22Rv1 (cell line): ENCODE measurements at regions not wholly inside any gene's neighbourhood (a gene's known extent, or its start where the extent isn't known, plus 50 kb on each side); places are given as distances from the start of the nearest gene placed in this dataset.

Experiments used
- H3K27ac ChIP-seq: fragments of 450-650 bp; 2 replicates; pipeline ENCODE4 v1.5.1; 2017
- ZFX ChIP-seq: fragments of 450-650 bp; IDR thresholded peaks from 2 replicates; pipeline ENCODE4 v1.6.1; 2017; ENCODE audit warnings: antibody characterized with exemption, borderline replicate concordance
- TF ChIP-seq, protein P1 (sequence below): fragments of 450-650 bp; IDR thresholded peaks from 2 replicates; pipeline ENCODE4 v1.5.1; 2017; ENCODE audit warnings: mild to moderate bottlenecking

DNA sequence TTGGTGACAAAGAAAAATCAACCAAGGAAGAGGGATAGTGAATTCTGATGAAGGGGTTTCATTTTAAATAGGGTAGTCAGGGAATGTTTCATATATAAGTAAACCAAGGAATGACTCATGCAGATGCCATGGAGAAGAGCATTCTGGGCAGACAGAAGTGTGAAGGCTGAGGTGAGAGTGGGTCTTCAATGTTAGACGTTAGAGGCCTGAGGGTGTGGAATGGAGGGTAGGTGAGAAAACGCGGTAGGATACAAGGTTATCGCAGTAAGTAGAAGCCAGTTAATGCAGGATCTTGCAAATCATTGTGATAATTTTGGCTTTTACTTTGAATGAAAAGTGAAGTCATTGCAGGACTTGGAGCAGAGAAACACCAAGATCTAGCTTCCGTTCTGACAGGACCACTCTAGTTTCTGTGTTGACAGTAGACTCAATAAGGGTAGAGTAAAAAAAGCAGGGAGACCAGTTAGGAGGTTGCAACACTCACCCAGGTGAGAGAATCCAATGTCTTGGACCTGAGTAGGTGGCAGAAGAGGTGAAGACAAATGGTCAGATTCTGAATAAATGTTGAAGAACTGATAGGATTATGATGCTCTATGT, 225.2 kb upstream of the TMTC4 start:
- no peak overlapping the region for H3K27ac ChIP-seq
- TF ChIP-seq ZFX, result no peak
- TF ChIP-seq, protein P1, sequence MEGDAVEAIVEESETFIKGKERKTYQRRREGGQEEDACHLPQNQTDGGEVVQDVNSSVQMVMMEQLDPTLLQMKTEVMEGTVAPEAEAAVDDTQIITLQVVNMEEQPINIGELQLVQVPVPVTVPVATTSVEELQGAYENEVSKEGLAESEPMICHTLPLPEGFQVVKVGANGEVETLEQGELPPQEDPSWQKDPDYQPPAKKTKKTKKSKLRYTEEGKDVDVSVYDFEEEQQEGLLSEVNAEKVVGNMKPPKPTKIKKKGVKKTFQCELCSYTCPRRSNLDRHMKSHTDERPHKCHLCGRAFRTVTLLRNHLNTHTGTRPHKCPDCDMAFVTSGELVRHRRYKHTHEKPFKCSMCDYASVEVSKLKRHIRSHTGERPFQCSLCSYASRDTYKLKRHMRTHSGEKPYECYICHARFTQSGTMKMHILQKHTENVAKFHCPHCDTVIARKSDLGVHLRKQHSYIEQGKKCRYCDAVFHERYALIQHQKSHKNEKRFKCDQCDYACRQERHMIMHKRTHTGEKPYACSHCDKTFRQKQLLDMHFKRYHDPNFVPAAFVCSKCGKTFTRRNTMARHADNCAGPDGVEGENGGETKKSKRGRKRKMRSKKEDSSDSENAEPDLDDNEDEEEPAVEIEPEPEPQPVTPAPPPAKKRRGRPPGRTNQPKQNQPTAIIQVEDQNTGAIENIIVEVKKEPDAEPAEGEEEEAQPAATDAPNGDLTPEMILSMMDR, result no peak

DNA sequence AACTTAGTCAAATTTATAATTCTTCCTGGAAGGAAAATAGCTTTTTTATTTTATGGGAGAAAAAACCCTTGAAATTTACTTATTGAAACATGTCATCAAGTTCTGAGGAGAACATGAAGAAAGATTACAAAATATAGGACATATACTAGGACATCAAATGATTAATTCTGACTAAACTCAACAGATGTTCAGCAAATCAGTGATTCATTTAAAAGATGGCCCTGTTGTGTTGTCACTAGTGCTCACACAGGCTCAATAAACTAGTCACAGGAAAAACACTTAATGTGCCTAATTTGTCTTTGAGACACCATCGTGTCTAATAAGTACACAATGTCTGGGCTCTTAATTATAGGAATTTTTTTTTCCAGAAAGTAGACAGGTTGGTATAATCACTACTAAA, 223.8 kb upstream of the TMTC4 start:
- no peak for TF ChIP-seq ZFX
- TF ChIP-seq, protein P1, result no peak
- H3K27ac ChIP-seq, result no peak overlapping the region

DNA sequence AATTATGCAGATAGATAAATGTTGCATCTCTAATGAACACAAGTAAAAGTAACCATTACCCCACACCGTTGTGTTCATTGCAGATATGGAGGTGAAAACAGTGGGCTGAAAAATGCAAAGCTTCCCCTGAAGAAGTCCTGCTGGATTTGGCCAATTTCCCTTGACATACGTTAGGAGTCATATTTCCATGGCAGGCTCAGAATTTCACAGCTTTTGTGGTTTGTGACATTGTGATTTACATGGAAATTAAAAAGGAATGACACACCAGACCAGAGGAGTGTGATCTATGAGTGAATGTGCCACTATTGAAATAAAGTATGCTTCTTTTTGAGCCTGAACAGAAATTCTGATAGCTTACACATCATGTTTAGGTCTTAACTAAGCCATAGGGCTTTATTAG, 221.1 kb upstream of the TMTC4 start:
- no peak overlapping the region for H3K27ac ChIP-seq
- TF ChIP-seq ZFX, result no peak
- TF ChIP-seq, protein P1, result no peak

DNA sequence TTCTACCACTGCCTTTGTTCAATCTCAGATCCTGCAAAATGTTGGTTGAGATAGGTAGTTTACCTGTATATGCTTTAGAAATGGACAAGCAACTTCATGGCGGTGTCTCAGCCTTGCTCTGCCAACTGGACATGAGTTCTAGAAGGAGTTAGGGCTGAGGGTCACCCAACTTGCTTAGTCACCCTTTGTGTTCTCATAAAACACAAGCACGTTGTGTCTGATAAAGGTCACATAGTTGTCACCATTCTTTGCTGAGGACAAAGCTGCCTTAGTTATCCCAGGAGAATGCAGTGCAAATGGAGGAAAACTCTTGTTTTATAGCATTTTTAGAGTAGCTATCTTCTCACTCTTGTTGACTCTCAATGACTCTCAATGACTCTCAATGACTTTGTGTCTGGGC, 218.4 kb upstream of the TMTC4 start:
- no peak overlapping the region for H3K27ac ChIP-seq
- TF ChIP-seq, protein P1, result no peak
- TF ChIP-seq ZFX, result no peak

DNA sequence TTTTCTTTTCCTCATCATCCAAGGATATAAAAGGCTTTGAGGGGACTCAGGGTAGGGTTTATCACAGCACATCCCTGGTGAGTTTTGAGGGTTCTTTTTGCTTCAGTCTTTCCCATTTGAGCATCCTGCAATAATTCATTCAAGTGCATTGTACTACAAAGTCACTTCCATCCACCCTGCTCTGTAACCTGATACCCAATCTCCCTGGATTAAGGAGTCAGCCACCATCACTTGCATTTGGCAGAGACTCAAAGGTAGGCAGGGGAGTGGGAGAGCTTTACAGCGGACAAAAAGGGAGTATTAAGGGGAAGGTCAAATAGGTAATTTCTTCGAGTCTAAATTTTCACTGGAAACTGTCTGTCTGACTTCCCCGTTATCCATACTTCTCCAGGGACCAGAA, 216.1 kb upstream of the TMTC4 start:
- no peak overlapping the region for H3K27ac ChIP-seq
- no peak for TF ChIP-seq ZFX
- TF ChIP-seq, protein P1, result no peak

DNA sequence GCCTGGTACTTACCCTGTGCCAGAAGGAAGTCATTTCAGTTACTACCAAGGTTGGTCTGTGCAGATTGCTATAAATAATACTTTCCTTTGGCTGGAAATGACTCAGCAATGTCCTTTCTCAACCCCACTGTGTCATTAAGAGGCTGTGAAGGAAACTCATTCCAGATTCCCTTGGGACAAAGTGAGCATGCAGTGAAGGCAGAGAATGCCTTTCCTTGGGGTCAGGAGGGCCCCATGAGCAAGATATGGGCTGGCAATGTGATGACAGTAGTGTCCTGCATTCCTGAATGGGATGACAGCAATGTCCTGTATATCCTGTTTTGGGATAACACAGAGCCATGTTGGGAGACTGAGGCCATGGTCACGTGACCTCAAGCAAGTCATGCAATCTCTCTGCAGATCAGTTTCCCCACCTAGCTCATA, 213.1 kb upstream of the TMTC4 start:
- TF ChIP-seq, protein P1, result no peak
- no peak for TF ChIP-seq ZFX
- no peak overlapping the region for H3K27ac ChIP-seq

DNA sequence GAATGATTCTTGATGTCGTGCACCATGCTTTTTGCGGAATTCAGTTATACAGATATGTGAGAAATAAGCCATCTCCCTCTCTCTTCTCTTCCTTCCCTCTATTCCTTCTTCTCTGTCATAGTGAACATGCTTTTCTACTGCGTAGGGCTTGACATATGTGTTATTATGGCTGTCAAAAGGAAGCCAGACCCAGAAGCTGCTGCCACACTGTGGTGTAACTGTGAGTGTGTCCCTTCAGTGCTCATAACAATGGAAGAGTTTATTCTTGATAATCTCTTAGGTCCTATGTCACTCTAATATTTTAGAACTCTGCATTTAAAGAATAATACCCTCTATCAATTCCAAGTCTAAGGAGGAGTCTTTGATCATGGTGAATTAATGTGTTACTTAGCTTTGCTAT, 208.9 kb upstream of the TMTC4 start:
- H3K27ac ChIP-seq, result no peak overlapping the region
- no peak for TF ChIP-seq ZFX
- TF ChIP-seq, protein P1, result no peak
